ENCODE measurements at regions not wholly inside any gene's neighbourhood (a gene's known extent, or its start where the extent isn't known, plus 50 kb on each side); places are given as distances from the start of the nearest gene placed in this dataset.
A peak's percentile ranks its signal among the peaks of the same experiment; 100 is the strongest.

GRCh38 chr15:75140080-75140879 lies 61.4 kb upstream of the C15orf39 start (continued):
- TF ChIP-seq ZNF691 (CRISPR knock-in tag; IDR thresholded peaks at IDR 0.05; ENCODE audit: borderline replicate concordance, low read depth) (0 out of 2 replicates have a peak, but pooled peaks have one; percentile 50), PRPF4 (IDR thresholded peaks at IDR 0.05; ENCODE audit: low read depth, low read length, poor library complexity, severe bottlenecking) (no peak), CTCF (CRISPR knock-in tag; IDR thresholded peaks at IDR 0.05) (peak; percentile 35), NCOA1 (CRISPR knock-in tag; IDR thresholded peaks at IDR 0.05) (no peak), ZNF512 (CRISPR knock-in tag; IDR thresholded peaks at IDR 0.05) (no peak; the same call in 1 of the 2 replicates), SRSF4 (IDR thresholded peaks at IDR 0.05; ENCODE audit: low read depth, low read length, poor library complexity, severe bottlenecking) (no peak), E2F2 (CRISPR knock-in tag; IDR thresholded peaks at IDR 0.05; ENCODE audit: borderline replicate concordance) (no peak), RELA (CRISPR knock-in tag; IDR thresholded peaks at IDR 0.05) (no peak), SATB2 (CRISPR knock-in tag; IDR thresholded peaks at IDR 0.05) (no peak), TFDP2 (CRISPR knock-in tag; IDR thresholded peaks at IDR 0.05) (0 out of 2 replicates have a peak, but pooled peaks have one; percentile 16), ZNF570 (CRISPR knock-in tag; IDR thresholded peaks at IDR 0.05; ENCODE audit: borderline replicate concordance) (no peak), CBX1 (IDR thresholded peaks at IDR 0.05; ENCODE audit: low read depth) (peak; percentile 51), ZNF44 (CRISPR knock-in tag; IDR thresholded peaks at IDR 0.05) (no peak), HHEX (CRISPR knock-in tag; IDR thresholded peaks at IDR 0.05) (0 out of 2 replicates have a peak, but pooled peaks have one; percentile 11), ZNF225 (CRISPR knock-in tag; IDR thresholded peaks at IDR 0.05) (no peak), ZSCAN21 (CRISPR knock-in tag; IDR thresholded peaks at IDR 0.05; ENCODE audit: borderline replicate concordance) (0 out of 2 replicates have a peak, but pooled peaks have one; percentile 35), ZNF775 (CRISPR knock-in tag; IDR thresholded peaks at IDR 0.05; ENCODE audit: borderline replicate concordance) (no peak), ZNF33A (CRISPR knock-in tag; IDR thresholded peaks at IDR 0.05; ENCODE audit: borderline replicate concordance) (no peak; the same call in 1 of the 2 replicates), ESRRA (CRISPR knock-in tag; IDR thresholded peaks at IDR 0.05; ENCODE audit: low read depth) (peak; percentile 67; the same call in 1 of the 2 replicates), SUZ12 (IDR thresholded peaks at IDR 0.05; ENCODE audit: low read depth, low read length) (no peak), THAP8 (CRISPR knock-in tag; IDR thresholded peaks at IDR 0.05; ENCODE audit: borderline replicate concordance) (no peak), MIER2 (CRISPR knock-in tag; IDR thresholded peaks at IDR 0.05) (peak; percentile 31; the same call in 1 of the 2 replicates)

Measured in HepG2 (cell line).